ENCODE measurements at regions not wholly inside any gene's neighbourhood (a gene's known extent, or its start where the extent isn't known, plus 50 kb on each side); places are given as distances from the start of the nearest gene placed in this dataset.

DNA sequence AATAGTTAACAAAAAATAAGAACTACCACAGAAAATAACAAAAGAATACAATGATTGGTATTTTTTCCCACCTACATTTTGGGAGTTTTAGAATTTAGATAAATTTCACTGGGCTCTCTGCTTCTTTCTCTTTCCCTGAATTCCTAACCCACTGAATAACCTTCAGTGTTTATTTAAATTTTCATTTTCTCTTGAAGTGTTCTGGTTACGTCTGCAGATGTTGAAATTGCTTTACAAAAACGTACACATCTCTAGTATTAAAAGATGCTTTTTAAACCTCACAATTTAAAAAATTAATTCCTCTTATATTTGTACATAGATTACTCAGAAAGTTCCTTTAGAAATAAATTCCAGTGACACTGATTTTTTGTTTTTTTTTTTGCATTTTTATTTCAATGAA, 158.7 kb upstream of the TUT7 start:
- TF ChIP-seq, protein P1, sequence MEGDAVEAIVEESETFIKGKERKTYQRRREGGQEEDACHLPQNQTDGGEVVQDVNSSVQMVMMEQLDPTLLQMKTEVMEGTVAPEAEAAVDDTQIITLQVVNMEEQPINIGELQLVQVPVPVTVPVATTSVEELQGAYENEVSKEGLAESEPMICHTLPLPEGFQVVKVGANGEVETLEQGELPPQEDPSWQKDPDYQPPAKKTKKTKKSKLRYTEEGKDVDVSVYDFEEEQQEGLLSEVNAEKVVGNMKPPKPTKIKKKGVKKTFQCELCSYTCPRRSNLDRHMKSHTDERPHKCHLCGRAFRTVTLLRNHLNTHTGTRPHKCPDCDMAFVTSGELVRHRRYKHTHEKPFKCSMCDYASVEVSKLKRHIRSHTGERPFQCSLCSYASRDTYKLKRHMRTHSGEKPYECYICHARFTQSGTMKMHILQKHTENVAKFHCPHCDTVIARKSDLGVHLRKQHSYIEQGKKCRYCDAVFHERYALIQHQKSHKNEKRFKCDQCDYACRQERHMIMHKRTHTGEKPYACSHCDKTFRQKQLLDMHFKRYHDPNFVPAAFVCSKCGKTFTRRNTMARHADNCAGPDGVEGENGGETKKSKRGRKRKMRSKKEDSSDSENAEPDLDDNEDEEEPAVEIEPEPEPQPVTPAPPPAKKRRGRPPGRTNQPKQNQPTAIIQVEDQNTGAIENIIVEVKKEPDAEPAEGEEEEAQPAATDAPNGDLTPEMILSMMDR (IDR thresholded peaks at IDR 0.05; ENCODE audit: low read depth, low read length), result no peak
- no peak for TF ChIP-seq EZH2phosphoT487 (IDR thresholded peaks at IDR 0.05; ENCODE audit: low read depth)
